ENCODE measurements at regions not wholly inside any gene's neighbourhood (a gene's known extent, or its start where the extent isn't known, plus 50 kb on each side); places are given as distances from the start of the nearest gene placed in this dataset.
"Not testable (repeated sequence)": the region's sequence is repeated elsewhere in the genome, so short reads cannot be mapped to it uniquely, and the experiment has no call there.

DNA sequence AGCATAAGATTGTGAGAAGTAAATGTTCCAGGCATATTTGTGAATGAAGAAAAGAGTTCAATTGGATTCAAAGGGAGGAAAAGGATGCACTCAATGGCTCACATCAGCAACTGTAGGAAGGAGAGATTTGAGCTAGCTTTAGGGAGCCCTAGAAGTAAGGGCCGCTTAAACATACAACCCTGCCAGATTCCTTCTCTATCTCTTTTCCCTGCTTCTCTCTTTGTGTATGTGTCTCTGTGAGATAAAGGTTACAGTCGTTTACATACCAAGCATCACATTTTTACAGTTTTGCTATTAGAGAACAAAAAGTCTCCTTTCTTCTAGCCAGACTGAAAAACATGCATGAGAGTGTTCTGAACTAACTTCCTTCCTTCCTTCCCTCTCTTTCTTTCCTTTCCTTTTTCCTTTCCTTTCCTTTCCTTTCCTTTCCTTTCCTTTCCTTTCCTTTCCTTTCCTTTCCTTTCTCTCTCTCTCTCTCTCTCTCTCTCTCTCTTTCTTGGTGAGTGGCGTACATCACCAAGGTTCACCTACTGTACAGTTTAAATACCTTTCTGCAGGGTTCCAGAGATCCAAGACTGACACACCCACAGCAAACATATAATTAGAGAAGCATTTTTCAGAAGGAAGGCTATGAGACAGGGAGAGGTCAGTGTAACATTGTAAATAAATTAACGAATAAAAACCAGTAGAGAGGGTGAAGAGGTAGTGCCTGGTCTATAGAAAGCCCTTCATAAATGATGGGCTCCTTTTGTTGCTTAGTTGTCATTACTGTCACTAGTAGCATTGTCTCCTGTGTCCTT lies 240.4 kb downstream of the ARL4A start:
- no peak for DNase-seq (ENCODE audit: low read depth in 3 of 3, low spot score in 2 of 3)

- no peak for DNase-seq (ENCODE audit: low read depth in 3 of 3, low spot score in 2 of 3)
Measured at GRCh38 chr7:12929476-12930140, 242.2 kb downstream of the ARL4A start.

GRCh38 chr7:12930534-12930933 lies 243.1 kb downstream of the ARL4A start:
- DNase-seq (ENCODE audit: low read depth in 3 of 3, low spot score in 2 of 3): no peak

DNA sequence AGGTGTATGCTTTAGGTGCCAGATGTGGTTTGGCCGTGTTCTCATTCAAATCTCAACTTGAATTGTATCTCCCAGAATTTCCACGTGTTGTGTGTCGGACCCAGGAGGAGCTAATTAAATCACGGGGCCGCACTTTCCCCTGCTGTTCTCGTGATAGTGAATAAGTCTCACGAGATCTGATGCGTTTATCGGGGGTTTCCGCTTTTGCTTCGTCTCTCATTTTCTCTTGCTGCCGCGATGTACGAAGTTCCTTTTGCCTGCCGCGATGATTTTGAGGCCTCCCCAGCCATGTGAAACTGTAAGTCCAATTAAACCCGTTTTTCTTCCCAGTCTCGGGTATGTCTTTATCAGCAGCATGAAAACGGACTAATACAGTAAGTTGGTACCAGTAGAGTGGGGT lies 244.0 kb downstream of the ARL4A start:
- DNase-seq (ENCODE audit: low read depth in 3 of 3, low spot score in 2 of 3): not testable (repeated sequence)

GRCh38 chr7:12939694-12940093 lies 252.3 kb downstream of the ARL4A start:
- no peak for DNase-seq (ENCODE audit: low read depth in 3 of 3, low spot score in 2 of 3)

DNA sequence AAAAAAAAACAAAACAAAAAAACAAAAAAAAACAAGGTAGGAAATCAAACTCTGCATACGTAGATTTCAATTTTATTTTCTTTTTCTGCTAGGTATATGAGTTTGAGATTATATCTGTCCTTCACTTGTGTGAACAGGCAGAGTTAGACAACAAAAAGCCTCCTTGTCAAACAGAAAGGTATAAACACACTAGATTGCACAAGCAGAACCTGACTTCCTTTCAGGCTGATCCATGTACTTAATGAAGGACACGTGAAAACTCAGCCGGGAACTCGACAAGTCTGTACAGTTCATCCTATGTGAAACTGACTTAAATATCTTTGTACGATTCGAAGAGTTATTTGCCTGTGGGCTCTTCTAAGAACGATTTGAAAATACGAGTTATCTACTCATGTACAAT lies 254.1 kb downstream of the ARL4A start:
- DNase-seq (ENCODE audit: low read depth in 3 of 3, low spot score in 2 of 3): no peak

GRCh38 chr7:12942609-12943008 lies 255.2 kb downstream of the ARL4A start:
- DNase-seq (ENCODE audit: low read depth in 3 of 3, low spot score in 2 of 3): no peak

DNA sequence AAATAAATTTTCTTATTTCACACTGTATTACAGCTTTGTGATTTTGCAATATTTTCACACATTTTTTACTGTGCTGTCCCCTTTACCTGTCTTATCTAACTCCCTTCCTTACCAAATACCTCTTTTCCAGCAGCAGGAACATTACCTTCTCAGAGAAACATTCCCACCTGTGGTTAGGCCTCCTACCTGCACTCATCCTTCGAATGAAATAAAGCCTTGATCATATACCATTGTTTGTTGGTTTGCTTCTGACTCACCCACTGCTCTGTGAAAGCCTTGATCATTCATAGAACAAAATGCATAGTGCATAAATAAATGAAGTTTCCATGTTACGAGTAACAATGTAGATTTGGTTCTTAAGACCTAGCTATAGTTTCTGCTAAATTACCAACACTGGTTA lies 256.3 kb downstream of the ARL4A start:
- no peak for DNase-seq (ENCODE audit: low read depth in 3 of 3, low spot score in 2 of 3)

DNA sequence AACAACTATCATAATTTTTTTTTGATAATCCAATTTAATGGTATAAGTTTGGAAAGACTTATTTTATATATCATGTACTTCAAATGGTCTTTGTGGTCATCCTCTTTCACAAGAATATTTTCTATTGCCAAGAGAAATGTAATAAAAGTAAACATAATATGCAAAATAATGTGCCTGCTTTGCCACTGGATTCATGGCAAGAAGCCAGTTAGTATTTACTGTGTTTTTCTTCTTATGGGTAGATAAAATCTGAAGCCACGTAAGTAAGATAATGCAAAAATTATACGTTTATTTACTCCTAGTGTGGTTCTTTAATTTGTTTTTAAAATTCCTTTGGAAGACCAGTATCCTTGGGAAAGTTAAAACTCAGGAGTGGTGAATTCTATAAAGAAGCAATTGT lies 258.5 kb downstream of the ARL4A start:
- DNase-seq (ENCODE audit: low read depth in 3 of 3, low spot score in 2 of 3): no peak

GRCh38 chr7:12947465-12947864 lies 260.0 kb downstream of the ARL4A start:
- no peak for DNase-seq (ENCODE audit: low read depth in 3 of 3, low spot score in 2 of 3)

- no peak for DNase-seq (ENCODE audit: low read depth in 3 of 3, low spot score in 2 of 3)
Measured at GRCh38 chr7:12949060-12949931, 261.9 kb downstream of the ARL4A start.

DNA sequence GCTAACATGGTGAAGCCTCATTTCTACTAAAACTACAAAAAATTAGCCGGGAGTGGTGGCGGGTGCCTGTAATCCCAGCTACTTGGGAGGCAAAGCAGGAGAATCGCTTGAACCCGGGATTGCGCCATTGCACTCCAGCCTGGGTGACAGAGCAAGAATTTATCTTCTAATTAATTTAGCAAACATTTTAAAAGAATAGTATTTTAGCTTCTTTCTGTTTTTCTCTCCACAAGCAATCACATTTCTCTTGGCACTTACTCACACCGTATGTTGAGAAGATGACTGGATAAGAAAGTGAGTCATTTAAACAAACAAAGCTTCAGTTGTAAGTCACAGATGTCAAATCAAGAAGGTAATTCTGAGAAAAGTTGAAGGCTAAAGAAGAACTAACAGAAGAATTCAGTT lies 264.0 kb downstream of the ARL4A start:
- no peak for DNase-seq (ENCODE audit: low read depth in 3 of 3, low spot score in 2 of 3)

DNA sequence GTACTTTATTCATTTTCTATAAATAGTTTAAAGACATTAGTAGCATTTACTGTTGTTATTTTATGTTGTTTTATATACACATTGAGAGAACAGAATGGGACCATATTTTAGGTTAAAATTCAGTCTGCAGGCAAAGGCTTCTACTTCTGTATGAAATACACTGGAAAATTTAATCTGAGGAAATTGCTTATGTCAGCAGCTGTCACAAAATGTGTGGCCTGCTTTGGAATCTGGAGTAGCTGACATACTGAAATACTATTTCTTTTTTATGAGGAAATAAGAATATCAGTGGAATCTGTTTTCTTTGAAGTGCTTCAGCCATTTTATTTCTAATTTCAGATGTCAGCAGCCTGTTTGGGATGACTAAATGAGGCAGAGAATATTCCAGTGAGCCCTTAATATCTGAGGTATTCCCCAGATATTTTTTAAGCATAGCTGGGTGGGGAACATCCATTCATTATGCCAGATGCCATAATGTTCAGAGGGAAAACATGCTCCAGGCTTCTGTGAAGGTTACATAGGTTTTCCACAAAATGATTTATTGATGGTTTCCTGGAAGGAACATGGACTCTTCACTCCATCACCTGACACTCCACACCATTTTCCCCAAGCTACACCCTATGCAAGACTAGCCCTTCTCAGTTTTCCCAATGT lies 267.1 kb downstream of the ARL4A start:
- DNase-seq (ENCODE audit: low read depth in 3 of 3, low spot score in 2 of 3): no peak

- DNase-seq (ENCODE audit: low read depth in 3 of 3, low spot score in 2 of 3): no peak
Measured at GRCh38 chr7:12957487-12957886, 270.1 kb downstream of the ARL4A start.

- no peak for DNase-seq (ENCODE audit: low read depth in 3 of 3, low spot score in 2 of 3)
Measured at GRCh38 chr7:12961910-12962480, 274.6 kb downstream of the ARL4A start.

GRCh38 chr7:12963435-12963834 lies 276.0 kb downstream of the ARL4A start:
- no peak for DNase-seq (ENCODE audit: low read depth in 3 of 3, low spot score in 2 of 3)

DNA sequence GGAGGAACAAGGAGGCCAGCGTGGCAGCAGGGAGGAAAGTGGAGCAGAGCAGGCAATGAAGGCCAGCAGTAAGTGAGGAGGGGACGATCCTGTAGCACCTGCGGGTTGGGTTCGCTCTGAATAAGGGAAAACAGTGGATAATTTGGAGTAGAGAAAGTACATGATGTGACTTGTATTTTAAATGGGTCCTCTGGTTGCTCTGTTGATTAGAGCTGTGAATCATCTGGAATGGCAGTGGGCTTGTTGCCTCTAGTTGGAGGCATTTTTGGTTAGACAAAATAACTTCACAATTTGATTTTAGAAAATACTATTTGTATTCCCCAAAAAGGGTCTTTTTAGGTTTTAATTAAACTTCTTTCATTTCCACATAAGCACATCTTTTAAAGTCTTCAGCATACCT lies 277.4 kb downstream of the ARL4A start:
- DNase-seq (ENCODE audit: low read depth in 3 of 3, low spot score in 2 of 3): no peak

DNA sequence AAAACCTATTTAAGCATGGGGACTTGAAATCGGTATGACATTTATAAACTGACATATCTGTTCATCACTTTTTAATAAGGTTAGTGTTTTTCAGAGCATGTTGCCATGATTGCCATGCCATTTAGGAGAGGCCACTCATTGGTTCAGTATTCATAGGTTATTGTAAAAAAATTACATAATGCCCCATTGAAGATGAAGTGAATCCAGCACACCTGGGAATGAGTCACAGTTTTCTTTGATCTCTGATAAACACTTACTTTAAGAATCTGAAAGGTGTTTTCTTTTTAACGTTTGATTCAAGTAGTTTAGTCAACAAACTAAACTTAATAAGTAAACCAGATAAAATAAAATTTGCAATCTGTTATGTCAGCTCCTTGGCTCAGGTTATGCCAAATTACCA lies 278.3 kb downstream of the ARL4A start:
- no peak for DNase-seq (ENCODE audit: low read depth in 3 of 3, low spot score in 2 of 3)

DNA sequence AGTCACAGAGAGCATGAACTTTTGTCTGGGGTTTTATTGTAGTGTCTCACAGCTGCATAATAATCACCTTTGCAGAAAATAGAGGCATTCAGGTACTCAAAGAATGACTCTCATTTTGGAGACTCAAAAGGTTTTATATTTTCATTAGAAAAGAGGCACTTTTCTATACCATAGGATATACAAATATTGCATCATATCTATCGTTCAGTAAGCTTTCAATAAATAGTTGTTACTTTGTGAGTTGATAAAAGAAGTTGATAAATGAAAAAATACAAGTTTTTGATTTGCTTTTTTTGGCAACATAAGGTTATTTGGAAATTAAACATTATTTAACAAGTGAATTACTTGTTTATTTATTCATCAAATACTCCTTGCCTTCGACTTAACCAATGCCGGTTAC lies 279.9 kb downstream of the ARL4A start:
- no peak for DNase-seq (ENCODE audit: low read depth in 3 of 3, low spot score in 2 of 3)

GRCh38 chr7:12968836-12969422 lies 281.5 kb downstream of the ARL4A start:
- no peak for DNase-seq (ENCODE audit: low read depth in 3 of 3, low spot score in 2 of 3)
